ENCODE measurements at regions not wholly inside any gene's neighbourhood (a gene's known extent, or its start where the extent isn't known, plus 50 kb on each side); places are given as distances from the start of the nearest gene placed in this dataset.

- DNase-seq (ENCODE audit: low read depth), result no peak
- no peak overlapping the region for H3K4me3 ChIP-seq (ENCODE audit: low read depth, low read length)
- no peak for TF ChIP-seq CTCF (conservative IDR thresholded peaks at IDR 0.05; ENCODE audit: low read depth, low read length)
These were observed 424.3 kb upstream of the CBLB start for GRCh38 chr3:106293161-106293560.

GRCh38 chr3:106294121-106294520 lies 425.3 kb upstream of the CBLB start:
- no peak for TF ChIP-seq CTCF (conservative IDR thresholded peaks at IDR 0.05; ENCODE audit: low read depth, low read length)
- no peak overlapping the region for H3K4me3 ChIP-seq (ENCODE audit: low read depth, low read length)
- DNase-seq (ENCODE audit: low read depth), result no peak

GRCh38 chr3:106296062-106296461 lies 427.2 kb upstream of the CBLB start:
- H3K4me3 ChIP-seq (ENCODE audit: low read depth, low read length), result no peak overlapping the region
- peak; percentile 1 for TF ChIP-seq CTCF (conservative IDR thresholded peaks at IDR 0.05; ENCODE audit: low read depth, low read length)
- peak; percentile 67 for DNase-seq (ENCODE audit: low read depth)

GRCh38 chr3:106299300-106300098 lies 430.7 kb upstream of the CBLB start:
- DNase-seq (ENCODE audit: low read depth), result no peak
- no peak overlapping the region for H3K4me3 ChIP-seq (ENCODE audit: low read depth, low read length)
- no peak for TF ChIP-seq CTCF (conservative IDR thresholded peaks at IDR 0.05; ENCODE audit: low read depth, low read length)

- DNase-seq (ENCODE audit: low read depth), result no peak
- TF ChIP-seq CTCF (conservative IDR thresholded peaks at IDR 0.05; ENCODE audit: low read depth, low read length), result no peak
- no peak overlapping the region for H3K4me3 ChIP-seq (ENCODE audit: low read depth, low read length)
These were observed 433.8 kb upstream of the CBLB start for GRCh38 chr3:106302451-106303221.

GRCh38 chr3:106303766-106304165 lies 435.0 kb upstream of the CBLB start:
- no peak overlapping the region for H3K4me3 ChIP-seq (ENCODE audit: low read depth, low read length)
- no peak for TF ChIP-seq CTCF (conservative IDR thresholded peaks at IDR 0.05; ENCODE audit: low read depth, low read length)
- no peak for DNase-seq (ENCODE audit: low read depth)
